Panc1 (cell line): ENCODE measurements at regions not wholly inside any gene's neighbourhood (a gene's known extent, or its start where the extent isn't known, plus 50 kb on each side); places are given as distances from the start of the nearest gene placed in this dataset.

Source experiments
- ATAC-seq: fragments of 200-7000 bp; cut with Tn5 transposase; 2 replicates; pipeline ENCODE4 v1.9.1; 2020; ENCODE audit warnings: mild to moderate bottlenecking, moderate library complexity
- BruUV-seq: library from RNA; stranded (reverse); fragments of 400-500 nt; replicated peaks from 2 replicates; lab custom pipeline; 2021; lab: Mats Ljungman, UMichigan
- CTCF ChIA-PET: fragments of 300-600 bp; sonication (Branson Sonifier 250); formaldehyde crosslinking; loops from one replicate; lab custom pipeline; 2022; ENCODE audit warnings: antibody characterized with exemption; lab: Charles Lee
- POLR2A ChIA-PET: fragments of 300-600 bp; sonication (Branson Sonifier 250); formaldehyde crosslinking; loops from one replicate; lab custom pipeline; 2022; ENCODE audit warnings: antibody characterized with exemption; lab: Charles Lee
- DNase-seq: peaks from one replicate; pipeline ENCODE4 v3.0.0-alpha.2; 2010; ENCODE audit warnings: low read depth, low spot score
- H3K27ac ChIP-seq: 2 replicates; pipeline ENCODE4 v1.5.1; 2011; ENCODE audit warnings: mild to moderate bottlenecking, low read length, inconsistent platforms
- H3K27me3 ChIP-seq: fragments of 200-500 bp; sonication (Bioruptor generic); 2 replicates; pipeline ENCODE4 v1.6.0; 2014; ENCODE audit warnings: low read length, inconsistent platforms; ENCODE audit not compliant: control insufficient read depth, insufficient read depth
- H3K36me3 ChIP-seq: fragments of 200-500 bp; sonication (Bioruptor generic); 2 replicates; pipeline ENCODE4 v1.5.1; 2014; ENCODE audit warnings: inconsistent platforms, mild to moderate bottlenecking, low read length, moderate library complexity; ENCODE audit not compliant: control insufficient read depth, insufficient read depth
- H3K4me1 ChIP-seq: 2 replicates; pipeline ENCODE4 v1.5.1; 2011; ENCODE audit warnings: inconsistent platforms, mild to moderate bottlenecking, low read length, moderate library complexity; ENCODE audit not compliant: control insufficient read depth, insufficient read depth
- H3K4me3 ChIP-seq, 2 experiments: 2 replicates each; pipeline ENCODE4 v1.5.1; 2011 to 2012; ENCODE audit warnings: low read depth in 2 of 2, low read length in 2 of 2, mild to moderate bottlenecking in 2 of 2, inconsistent platforms in 1 of 2, moderate library complexity in 1 of 2
- H3K9me3 ChIP-seq: fragments of 200-500 bp; sonication (Bioruptor generic); 2 replicates; pipeline ENCODE4 v1.5.1; 2014; ENCODE audit warnings: low read depth, mild to moderate bottlenecking, inconsistent platforms, low read length, moderate library complexity; ENCODE audit not compliant: control insufficient read depth, insufficient read depth
- POLR2AphosphoS5 ChIP-seq: IDR thresholded peaks from 2 replicates; pipeline ENCODE4 v1.6.1; 2012; ENCODE audit warnings: mild to moderate bottlenecking, low read depth, low read length, moderate library complexity
- SIN3A ChIP-seq: IDR thresholded peaks from 2 replicates; pipeline ENCODE4 v1.6.1; 2012; ENCODE audit warnings: low read depth, mild to moderate bottlenecking, low read length, moderate library complexity, borderline replicate concordance; ENCODE audit not compliant: insufficient read depth
- TCF7L2 ChIP-seq: IDR thresholded peaks from 2 replicates; pipeline ENCODE4 v1.6.1; 2011; ENCODE audit warnings: mild to moderate bottlenecking, low read depth, low read length, inconsistent platforms
- in situ Hi-C: cut with HindIII; loops from 2 replicates; pipeline ENCODE4 v1.10.0; 2016; ENCODE audit warnings: low sequenced_read_pairs, low pct_unique_long_range_greater_than_20kb
- intact Hi-C: fragments of 100-400 bp; cut with micrococcal nuclease; formaldehyde crosslinking; loops from one replicate; pipeline ENCODE4 v1.10.0; 2022; ENCODE audit not compliant: unreplicated experiment
- TF ChIP-seq, protein P1 (sequence below), 2 experiments: IDR thresholded peaks; 2 replicates each; pipeline ENCODE4 v1.6.1; 2011 to 2012; ENCODE audit warnings: low read depth in 2 of 2, control low read depth in 1 of 2, low read length in 1 of 2, mild to moderate bottlenecking in 1 of 2, moderate library complexity in 1 of 2; ENCODE audit not compliant: insufficient read depth in 1 of 2
- TF ChIP-seq, protein P2 (sequence below): fragments of 450-650 bp; IDR thresholded peaks from 2 replicates; pipeline ENCODE4 v1.5.1; 2017; ENCODE audit warnings: mild to moderate bottlenecking

DNA sequence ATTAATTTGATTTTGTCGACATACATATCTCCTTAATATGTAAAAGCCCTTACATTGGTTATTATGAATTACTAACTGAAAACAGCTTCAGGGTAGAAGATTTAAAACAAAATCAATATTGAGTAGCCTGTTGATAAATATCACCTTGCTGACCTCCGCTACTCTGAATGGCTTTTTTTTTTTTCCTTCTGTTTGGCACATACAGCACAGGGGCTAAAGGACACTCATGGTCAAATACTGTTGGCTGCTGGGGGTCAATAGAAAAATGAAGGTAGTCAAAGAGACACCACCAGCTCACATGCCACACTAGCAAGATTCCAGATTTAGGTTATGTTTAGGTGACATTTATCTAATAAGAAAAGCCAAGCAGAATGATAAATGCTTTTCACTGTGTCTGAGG lies 1642.4 kb upstream of the SLC39A10 start:
- intact Hi-C loops (no loop called here), in situ Hi-C loops (no loop called here)
- TF ChIP-seq, protein P1, sequence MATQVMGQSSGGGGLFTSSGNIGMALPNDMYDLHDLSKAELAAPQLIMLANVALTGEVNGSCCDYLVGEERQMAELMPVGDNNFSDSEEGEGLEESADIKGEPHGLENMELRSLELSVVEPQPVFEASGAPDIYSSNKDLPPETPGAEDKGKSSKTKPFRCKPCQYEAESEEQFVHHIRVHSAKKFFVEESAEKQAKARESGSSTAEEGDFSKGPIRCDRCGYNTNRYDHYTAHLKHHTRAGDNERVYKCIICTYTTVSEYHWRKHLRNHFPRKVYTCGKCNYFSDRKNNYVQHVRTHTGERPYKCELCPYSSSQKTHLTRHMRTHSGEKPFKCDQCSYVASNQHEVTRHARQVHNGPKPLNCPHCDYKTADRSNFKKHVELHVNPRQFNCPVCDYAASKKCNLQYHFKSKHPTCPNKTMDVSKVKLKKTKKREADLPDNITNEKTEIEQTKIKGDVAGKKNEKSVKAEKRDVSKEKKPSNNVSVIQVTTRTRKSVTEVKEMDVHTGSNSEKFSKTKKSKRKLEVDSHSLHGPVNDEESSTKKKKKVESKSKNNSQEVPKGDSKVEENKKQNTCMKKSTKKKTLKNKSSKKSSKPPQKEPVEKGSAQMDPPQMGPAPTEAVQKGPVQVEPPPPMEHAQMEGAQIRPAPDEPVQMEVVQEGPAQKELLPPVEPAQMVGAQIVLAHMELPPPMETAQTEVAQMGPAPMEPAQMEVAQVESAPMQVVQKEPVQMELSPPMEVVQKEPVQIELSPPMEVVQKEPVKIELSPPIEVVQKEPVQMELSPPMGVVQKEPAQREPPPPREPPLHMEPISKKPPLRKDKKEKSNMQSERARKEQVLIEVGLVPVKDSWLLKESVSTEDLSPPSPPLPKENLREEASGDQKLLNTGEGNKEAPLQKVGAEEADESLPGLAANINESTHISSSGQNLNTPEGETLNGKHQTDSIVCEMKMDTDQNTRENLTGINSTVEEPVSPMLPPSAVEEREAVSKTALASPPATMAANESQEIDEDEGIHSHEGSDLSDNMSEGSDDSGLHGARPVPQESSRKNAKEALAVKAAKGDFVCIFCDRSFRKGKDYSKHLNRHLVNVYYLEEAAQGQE (IDR thresholded peaks at IDR 0.05; ENCODE audit: insufficient read depth in 1 of 2, low read depth in 2 of 2, low read length in 1 of 2) = no peak
- TF ChIP-seq TCF7L2 (no peak), POLR2AphosphoS5 (no peak), SIN3A (no peak)
- TF ChIP-seq, protein P2, sequence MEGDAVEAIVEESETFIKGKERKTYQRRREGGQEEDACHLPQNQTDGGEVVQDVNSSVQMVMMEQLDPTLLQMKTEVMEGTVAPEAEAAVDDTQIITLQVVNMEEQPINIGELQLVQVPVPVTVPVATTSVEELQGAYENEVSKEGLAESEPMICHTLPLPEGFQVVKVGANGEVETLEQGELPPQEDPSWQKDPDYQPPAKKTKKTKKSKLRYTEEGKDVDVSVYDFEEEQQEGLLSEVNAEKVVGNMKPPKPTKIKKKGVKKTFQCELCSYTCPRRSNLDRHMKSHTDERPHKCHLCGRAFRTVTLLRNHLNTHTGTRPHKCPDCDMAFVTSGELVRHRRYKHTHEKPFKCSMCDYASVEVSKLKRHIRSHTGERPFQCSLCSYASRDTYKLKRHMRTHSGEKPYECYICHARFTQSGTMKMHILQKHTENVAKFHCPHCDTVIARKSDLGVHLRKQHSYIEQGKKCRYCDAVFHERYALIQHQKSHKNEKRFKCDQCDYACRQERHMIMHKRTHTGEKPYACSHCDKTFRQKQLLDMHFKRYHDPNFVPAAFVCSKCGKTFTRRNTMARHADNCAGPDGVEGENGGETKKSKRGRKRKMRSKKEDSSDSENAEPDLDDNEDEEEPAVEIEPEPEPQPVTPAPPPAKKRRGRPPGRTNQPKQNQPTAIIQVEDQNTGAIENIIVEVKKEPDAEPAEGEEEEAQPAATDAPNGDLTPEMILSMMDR = no peak
- no TSS peak for BruUV-seq
- ChIA-PET CTCF (no interaction called here), POLR2A (no interaction called here)
- H3K9me3 ChIP-seq = no peaks in the 10 kb centered on the region
- DNase-seq (no peak), ATAC-seq (no peak)
- no peaks in the 10 kb centered on the region for H3K27me3 ChIP-seq
- H3K4me3 ChIP-seq = no peak overlapping the region
- no peak overlapping the region for H3K27ac ChIP-seq
- H3K36me3 ChIP-seq = no peaks in the 10 kb centered on the region
- H3K4me1 ChIP-seq = no peaks in the 10 kb centered on the region

DNA sequence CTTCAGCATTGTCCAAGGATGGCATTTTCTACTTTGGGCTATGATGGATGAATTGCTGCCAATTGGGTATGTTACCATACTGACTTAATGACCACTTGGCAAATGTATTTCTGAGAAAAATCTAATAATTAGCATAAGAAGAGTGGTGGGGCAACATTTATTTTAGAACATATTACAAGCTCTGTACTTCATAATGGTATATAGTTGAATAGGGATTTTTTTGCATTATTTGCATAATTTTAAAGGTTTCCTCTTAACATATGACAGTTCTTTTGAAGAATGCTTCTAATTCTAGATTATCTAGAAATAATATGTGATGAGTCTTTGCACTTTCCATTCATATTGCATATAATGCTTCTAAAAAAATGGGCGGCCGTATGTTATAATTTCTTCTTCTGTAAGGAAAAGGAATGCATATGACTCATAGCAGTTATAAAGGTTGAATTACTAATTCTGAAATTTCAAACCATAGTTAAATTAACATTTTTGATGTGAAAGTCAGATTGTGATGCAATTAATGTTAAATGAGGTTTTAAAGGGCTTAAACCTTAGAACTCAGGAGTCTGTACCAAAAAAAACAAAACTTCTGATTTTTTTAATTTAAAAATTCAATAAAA lies 1652.3 kb upstream of the SLC39A10 start:
- intact Hi-C loops (no loop called here), in situ Hi-C loops (no loop called here)
- Histone ChIP-seq H3K36me3 (no peaks in the 10 kb centered on the region), H3K9me3 (no peaks in the 10 kb centered on the region), H3K4me3 (no peak overlapping the region), H3K27ac (no peak overlapping the region), H3K27me3 (no peaks in the 10 kb centered on the region), H3K4me1 (no peaks in the 10 kb centered on the region)
- POLR2A ChIA-PET = no interaction called here
- TF ChIP-seq SIN3A (no peak), TCF7L2 (no peak), POLR2AphosphoS5 (no peak)
- TF ChIP-seq, protein P2 = no peak
- TF ChIP-seq, protein P1 (IDR thresholded peaks at IDR 0.05; ENCODE audit: insufficient read depth in 1 of 2, low read depth in 2 of 2, low read length in 1 of 2) = no peak
- no TSS peak for BruUV-seq
- CTCF ChIA-PET = no interaction called here
- DNase-seq (no peak), ATAC-seq (no peak)
